Stimulated activated CD4-positive, alpha-beta T cell treated with anti-CD3 and anti-CD28 coated beads, Interleukin-15, amount 100 ng/mL, for 24 hours (primary cell): ENCODE measurements at regions not wholly inside any gene's neighbourhood (a gene's known extent, or its start where the extent isn't known, plus 50 kb on each side); places are given as distances from the start of the nearest gene placed in this dataset.
"Not testable (repeated sequence)": the region's sequence is repeated elsewhere in the genome, so short reads cannot be mapped to it uniquely, and the experiment has no call there.

Source experiments
- DNase-seq: peaks from one replicate; pipeline ENCODE4 v3.0.0-alpha.2; 2020

- not testable (repeated sequence) for DNase-seq
These were observed 51.6 kb upstream of the MAP4K4 start for GRCh38 chr2:101645886-101646285.

GRCh38 chr2:101644842-101645383 is 52.6 kb upstream of the MAP4K4 start:
- no peak for DNase-seq

- DNase-seq: no peak
These were observed 54.4 kb upstream of the MAP4K4 start for GRCh38 chr2:101643004-101643524.

GRCh38 chr2:101638817-101639605 is 58.5 kb upstream of the MAP4K4 start:
- DNase-seq: no peak

GRCh38 chr2:101638181-101638711 is 59.3 kb upstream of the MAP4K4 start:
- no peak for DNase-seq

- DNase-seq: no peak
These were observed 67.1 kb upstream of the MAP4K4 start for GRCh38 chr2:101630224-101630949.

GRCh38 chr2:101628030-101628392 is 69.5 kb upstream of the MAP4K4 start:
- DNase-seq: no peak

GRCh38 chr2:101627285-101628029 is 70.0 kb upstream of the MAP4K4 start:
- no peak for DNase-seq

GRCh38 chr2:101625814-101626213 is 71.7 kb upstream of the MAP4K4 start:
- not testable (repeated sequence) for DNase-seq

GRCh38 chr2:101625387-101625786 is 72.1 kb upstream of the MAP4K4 start:
- DNase-seq: no peak

- no peak for DNase-seq
These were observed 72.7 kb upstream of the MAP4K4 start for GRCh38 chr2:101624706-101625332.

GRCh38 chr2:101623031-101623521 is 74.4 kb upstream of the MAP4K4 start:
- no peak for DNase-seq

- peak; percentile 10 for DNase-seq
These were observed 75.1 kb upstream of the MAP4K4 start for GRCh38 chr2:101622210-101623030.

- DNase-seq: no peak
These were observed 78.3 kb upstream of the MAP4K4 start for GRCh38 chr2:101619191-101619591.

- DNase-seq: no peak
These were observed 79.7 kb upstream of the MAP4K4 start for GRCh38 chr2:101617796-101618195.

- no peak for DNase-seq
These were observed 80.3 kb upstream of the MAP4K4 start for GRCh38 chr2:101617188-101617587.

- DNase-seq: no peak
These were observed 83.3 kb upstream of the MAP4K4 start for GRCh38 chr2:101614127-101614759.

GRCh38 chr2:101613056-101613704 is 84.3 kb upstream of the MAP4K4 start:
- no peak for DNase-seq

- DNase-seq: no peak
These were observed 85.5 kb upstream of the MAP4K4 start for GRCh38 chr2:101612019-101612418.

- DNase-seq: no peak
These were observed 86.7 kb upstream of the MAP4K4 start for GRCh38 chr2:101610750-101611315.
